Right lobe of liver (tissue), 6 donors: ENCODE measurements at regions not wholly inside any gene's neighbourhood (a gene's known extent, or its start where the extent isn't known, plus 50 kb on each side); places are given as distances from the start of the nearest gene placed in this dataset.

Source experiments
- ATAC-seq, 4 donors: fragments of 200-7000 bp; cut with Tn5 transposase; one replicate each; pipeline ENCODE4 v1.9.1; 2020; ENCODE audit warnings: mild to moderate bottlenecking in 4 of 4, moderate library complexity in 4 of 4
- DNase-seq, 3 donors: peaks; one replicate each; pipeline ENCODE4 v3.0.0-alpha.2; 2020
- H3K27ac ChIP-seq, 3 donors: fragments of 200-600 bp; one replicate each; pipeline ENCODE4 v1.8.0; 2022
- H3K27me3 ChIP-seq, 2 donors: fragments of 200-600 bp; one replicate each; pipeline ENCODE4 v1.8.0; 2022
- H3K36me3 ChIP-seq, 4 donors: fragments of 200-600 bp; sonication (generic) in 1 of 4; one replicate each; pipeline versions ENCODE4 v1.5.1 to v1.8.0; 2017 to 2022; ENCODE audit warnings: control low read depth in 1 of 4
- H3K4me1 ChIP-seq, 4 donors: fragments of 200-600 bp; sonication (generic) in 1 of 4; one replicate each; pipeline versions ENCODE4 v1.5.1 to v1.8.0; 2017 to 2022; ENCODE audit warnings: control low read depth in 1 of 4
- H3K4me3 ChIP-seq, 3 donors: fragments of 200-600 bp; one replicate each; pipeline ENCODE4 v1.8.0; 2022
- H3K9me3 ChIP-seq, 4 donors: fragments of 200-600 bp; sonication (generic) in 1 of 4; one replicate each; pipeline versions ENCODE4 v1.5.1 to v1.8.0; 2017 to 2022; ENCODE audit warnings: control low read depth in 1 of 4
- CTCF ChIP-seq, 4 donors: fragments of 200-600 bp in 3 of 4; fragments of 450-650 bp in 1 of 4; IDR thresholded peaks; one replicate each; pipeline versions ENCODE4 v1.5.1 to v1.8.0; 2016 to 2022; ENCODE audit warnings: antibody characterized with exemption in 4 of 4, mild to moderate bottlenecking in 2 of 4
- POLR2A ChIP-seq: fragments of 450-650 bp; IDR thresholded peaks from one replicate; pipeline ENCODE4 v1.6.1; 2017; ENCODE audit warnings: antibody characterized with exemption, mild to moderate bottlenecking
- WGBS: methylation state at CpG from one replicate; pipeline ENCODE4 v1.1.6; 2018; ENCODE audit warnings: low coverage, low lambda C conversion rate; ENCODE audit not compliant: insufficient coverage; ENCODE audit errors: missing lambda C conversion rate; 5-methylcytosine and 5-hydroxymethylcytosine counted together
- intact Hi-C, 2 donors: fragments of 100-400 bp; cut with DNase I; formaldehyde crosslinking; loops; one replicate each; pipeline versions ENCODE4 v1.11.2 to v1.14.1; 2022
- donor health status: DM: no; HTN: yes; CAD: no.
- donor health status: DM: no; HTN: no; CAD: no.
- donor health status: DM: no; HTN: no; CAD: no.
- donor health status: DM: no; HTN: yes; CAD: no.
- donor health status: DM: no; HTN: yes; CAD: no.

GRCh38 chr10:60604342-60604741, 173.9 kb upstream of the CDK1 start:
- Histone ChIP-seq H3K4me3 (no peak overlapping the region), H3K27me3 (no peaks in the 10 kb centered on the region), H3K9me3 (no peaks in the 10 kb centered on the region), H3K4me1 (no peaks in the 10 kb centered on the region), H3K36me3 (no peaks in the 10 kb centered on the region), H3K27ac (no peak overlapping the region)
- DNase-seq (no peak), ATAC-seq (no peak)
- WGBS, result 50% methylated on average over 1 of the region's 1 CpG
- intact Hi-C loops, result no loop called here
- TF ChIP-seq CTCF (IDR thresholded peaks at IDR 0.05) (no peak), POLR2A (no peak)

GRCh38 chr10:60597513-60597912, 180.8 kb upstream of the CDK1 start:
- H3K27ac ChIP-seq, result no peak overlapping the region
- TF ChIP-seq CTCF (IDR thresholded peaks at IDR 0.05) (no peak), POLR2A (no peak)
- intact Hi-C loops, result no loop called here
- no peaks in the 10 kb centered on the region for H3K27me3 ChIP-seq
- no peaks in the 10 kb centered on the region for H3K36me3 ChIP-seq
- 100% methylated on average over 1 of the region's 1 CpG for WGBS
- no peak overlapping the region for H3K4me3 ChIP-seq
- no peaks in the 10 kb centered on the region for H3K4me1 ChIP-seq
- H3K9me3 ChIP-seq, result no peaks in the 10 kb centered on the region
- ATAC-seq, result no peak
- DNase-seq, result no peak

- Histone ChIP-seq H3K4me3 (no peak overlapping the region), H3K27me3 (no peaks in the 10 kb centered on the region), H3K9me3 (no peaks in the 10 kb centered on the region), H3K27ac (no peak overlapping the region), H3K4me1 (no peaks in the 10 kb centered on the region), H3K36me3 (no peaks in the 10 kb centered on the region)
- ATAC-seq (no peak), DNase-seq (no peak)
- intact Hi-C loops, result no loop called here
- TF ChIP-seq CTCF (IDR thresholded peaks at IDR 0.05), result no peak
- TF ChIP-seq POLR2A, result no peak
- WGBS, result 82% methylated on average over 3 of the region's 3 CpGs
These were observed 182.4 kb upstream of the CDK1 start for GRCh38 chr10:60595852-60596251.

GRCh38 chr10:60594476-60595051, 183.7 kb upstream of the CDK1 start:
- TF ChIP-seq CTCF (IDR thresholded peaks at IDR 0.05) (no peak), POLR2A (no peak)
- Histone ChIP-seq H3K27me3 (no peaks in the 10 kb centered on the region), H3K4me3 (no peak overlapping the region), H3K4me1 (no peaks in the 10 kb centered on the region), H3K27ac (no peak overlapping the region), H3K9me3 (no peaks in the 10 kb centered on the region), H3K36me3 (no peaks in the 10 kb centered on the region)
- 41% methylated on average over 1 of the region's 1 CpG for WGBS
- ATAC-seq (no peak), DNase-seq (no peak)
- intact Hi-C loops, result no loop called here

- no peak overlapping the region for H3K27ac ChIP-seq
- no peak overlapping the region for H3K4me3 ChIP-seq
- no peak for ATAC-seq
- WGBS, result 83% methylated on average over 1 of the region's 2 CpGs
- TF ChIP-seq CTCF (IDR thresholded peaks at IDR 0.05) (no peak), POLR2A (no peak)
- intact Hi-C loops, result no loop called here
- no peaks in the 10 kb centered on the region for H3K36me3 ChIP-seq
- no peaks in the 10 kb centered on the region for H3K4me1 ChIP-seq
- H3K9me3 ChIP-seq, result no peaks in the 10 kb centered on the region
- H3K27me3 ChIP-seq, result no peaks in the 10 kb centered on the region
- DNase-seq, result no peak
These were observed 187.2 kb upstream of the CDK1 start for GRCh38 chr10:60591119-60591518.
